GM10266 (cell line): ENCODE measurements at regions not wholly inside any gene's neighbourhood (a gene's known extent, or its start where the extent isn't known, plus 50 kb on each side); places are given as distances from the start of the nearest gene placed in this dataset.

ENCODE experiments used
- DNase-seq: peaks from one replicate; pipeline ENCODE4 v3.0.0; 2012; ENCODE audit errors: extremely low spot score
- TF ChIP-seq, protein P1 (sequence below): IDR thresholded peaks from 2 replicates; pipeline ENCODE4 v1.5.1; 2012; ENCODE audit warnings: mild to moderate bottlenecking, low read depth; ENCODE audit not compliant: control insufficient read depth, insufficient read depth; ENCODE audit errors: missing control alignments

DNA sequence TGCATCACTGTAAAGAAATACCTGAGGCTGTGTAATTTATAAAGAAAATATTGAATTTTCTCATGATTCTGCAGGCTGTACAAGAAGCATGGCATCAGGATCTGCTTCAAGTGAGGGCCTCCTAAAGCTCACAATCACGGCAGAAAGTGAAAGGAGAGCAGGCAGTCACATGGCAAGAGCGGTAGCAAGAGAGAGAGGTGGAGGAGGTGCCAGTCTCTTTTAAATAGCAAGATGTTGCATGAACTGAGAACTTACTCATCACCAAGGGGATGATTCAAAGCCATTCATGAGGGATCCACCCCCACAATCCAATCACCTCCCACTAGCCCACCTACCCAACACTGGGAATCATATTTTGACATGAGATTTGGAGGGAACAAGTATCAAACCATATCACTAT is 184.5 kb upstream of the PAPPA start:
- DNase-seq = no peak
- TF ChIP-seq, protein P1, sequence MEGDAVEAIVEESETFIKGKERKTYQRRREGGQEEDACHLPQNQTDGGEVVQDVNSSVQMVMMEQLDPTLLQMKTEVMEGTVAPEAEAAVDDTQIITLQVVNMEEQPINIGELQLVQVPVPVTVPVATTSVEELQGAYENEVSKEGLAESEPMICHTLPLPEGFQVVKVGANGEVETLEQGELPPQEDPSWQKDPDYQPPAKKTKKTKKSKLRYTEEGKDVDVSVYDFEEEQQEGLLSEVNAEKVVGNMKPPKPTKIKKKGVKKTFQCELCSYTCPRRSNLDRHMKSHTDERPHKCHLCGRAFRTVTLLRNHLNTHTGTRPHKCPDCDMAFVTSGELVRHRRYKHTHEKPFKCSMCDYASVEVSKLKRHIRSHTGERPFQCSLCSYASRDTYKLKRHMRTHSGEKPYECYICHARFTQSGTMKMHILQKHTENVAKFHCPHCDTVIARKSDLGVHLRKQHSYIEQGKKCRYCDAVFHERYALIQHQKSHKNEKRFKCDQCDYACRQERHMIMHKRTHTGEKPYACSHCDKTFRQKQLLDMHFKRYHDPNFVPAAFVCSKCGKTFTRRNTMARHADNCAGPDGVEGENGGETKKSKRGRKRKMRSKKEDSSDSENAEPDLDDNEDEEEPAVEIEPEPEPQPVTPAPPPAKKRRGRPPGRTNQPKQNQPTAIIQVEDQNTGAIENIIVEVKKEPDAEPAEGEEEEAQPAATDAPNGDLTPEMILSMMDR = no peak

DNA sequence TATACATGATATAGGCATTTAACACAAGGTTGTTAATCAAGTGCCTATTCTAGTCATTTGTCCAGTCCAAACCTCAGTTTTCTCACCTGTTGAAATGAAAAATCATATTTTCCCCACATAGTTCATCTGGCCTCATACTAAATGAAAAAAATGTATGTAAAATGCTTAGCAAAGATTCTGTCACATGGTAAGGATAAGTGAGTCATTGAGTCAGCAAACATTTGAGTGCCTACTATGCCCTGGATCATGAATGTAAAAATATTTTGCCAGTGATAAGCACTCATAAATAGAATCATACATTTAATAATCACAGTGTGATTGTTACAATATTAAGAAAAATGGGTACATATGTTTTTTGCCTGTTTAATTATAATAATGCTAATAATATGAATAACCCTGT is 181.2 kb upstream of the PAPPA start:
- TF ChIP-seq, protein P1 = no peak
- no peak for DNase-seq

DNA sequence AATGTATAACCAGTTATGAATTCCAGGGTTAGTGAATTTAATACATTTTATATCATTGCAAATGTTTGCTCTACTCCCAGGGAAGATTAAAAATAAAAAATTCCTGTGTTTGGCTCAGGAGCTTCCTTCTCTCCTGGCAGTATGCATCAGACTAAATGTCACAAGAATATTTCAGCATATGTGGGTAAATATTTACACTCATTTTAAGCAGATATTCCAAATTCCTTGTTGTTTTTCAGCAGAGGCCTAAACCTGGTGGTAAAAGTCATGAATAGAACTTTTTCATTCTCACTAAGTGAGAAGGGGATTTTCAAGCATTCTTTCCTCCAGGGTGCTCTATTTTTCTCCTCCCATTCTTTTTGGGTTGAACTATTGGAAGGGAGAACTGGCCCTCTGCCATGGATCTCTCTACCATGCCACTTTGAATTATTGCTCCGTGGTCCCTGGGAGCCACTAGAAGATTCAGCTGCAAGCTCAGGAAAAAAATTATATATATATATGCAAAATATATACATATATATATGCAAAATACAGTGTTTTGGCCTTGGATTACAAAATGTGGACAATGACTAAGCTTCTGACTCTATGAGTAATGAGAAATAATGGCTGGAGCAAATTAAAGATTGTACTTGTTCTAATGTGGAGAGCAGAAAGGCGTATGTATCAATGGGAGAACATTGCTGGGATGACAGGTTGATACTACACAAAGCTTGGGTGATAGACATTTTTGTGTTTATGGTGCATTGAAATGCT is 180.6 kb upstream of the PAPPA start:
- TF ChIP-seq, protein P1 = no peak
- DNase-seq = no peak

DNA sequence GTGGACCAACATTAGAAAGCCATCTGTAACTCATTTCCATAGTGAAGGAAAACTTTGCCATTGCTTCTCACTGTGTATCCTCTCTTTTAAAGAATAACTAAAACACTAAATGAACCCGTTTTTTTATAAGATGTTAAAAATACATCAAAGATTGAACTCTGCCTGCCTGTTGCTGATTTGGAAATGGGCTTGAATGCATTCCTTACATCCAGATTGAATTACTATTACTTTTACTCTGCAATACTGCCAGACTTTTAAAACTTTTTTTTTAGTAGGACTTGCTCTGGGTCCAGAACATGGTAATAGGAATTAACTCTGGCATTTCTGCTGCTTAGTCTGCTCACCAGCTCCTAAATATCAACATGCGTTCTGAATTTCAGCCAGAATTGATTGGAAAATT is 176.8 kb upstream of the PAPPA start:
- TF ChIP-seq, protein P1 = no peak
- DNase-seq = no peak

DNA sequence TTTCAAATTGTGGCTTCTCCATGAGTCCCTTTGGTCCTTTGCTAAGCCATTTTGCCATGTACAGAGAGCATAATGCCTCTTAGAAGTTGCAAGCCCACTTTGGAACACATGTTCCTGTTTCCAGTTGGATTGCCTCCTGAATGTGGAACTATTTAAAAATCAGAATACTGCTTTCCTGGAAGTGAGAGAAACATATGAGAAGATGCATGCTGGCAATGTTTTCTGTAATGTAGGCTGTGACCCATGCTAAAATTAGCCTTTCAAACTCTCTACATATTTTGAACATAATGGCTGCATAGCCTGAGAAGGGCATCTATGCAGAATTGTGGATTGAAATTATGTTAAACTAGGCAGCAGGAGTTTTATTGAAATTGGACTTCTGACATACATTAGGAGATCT is 175.5 kb upstream of the PAPPA start:
- TF ChIP-seq, protein P1 = no peak
- no peak for DNase-seq

DNA sequence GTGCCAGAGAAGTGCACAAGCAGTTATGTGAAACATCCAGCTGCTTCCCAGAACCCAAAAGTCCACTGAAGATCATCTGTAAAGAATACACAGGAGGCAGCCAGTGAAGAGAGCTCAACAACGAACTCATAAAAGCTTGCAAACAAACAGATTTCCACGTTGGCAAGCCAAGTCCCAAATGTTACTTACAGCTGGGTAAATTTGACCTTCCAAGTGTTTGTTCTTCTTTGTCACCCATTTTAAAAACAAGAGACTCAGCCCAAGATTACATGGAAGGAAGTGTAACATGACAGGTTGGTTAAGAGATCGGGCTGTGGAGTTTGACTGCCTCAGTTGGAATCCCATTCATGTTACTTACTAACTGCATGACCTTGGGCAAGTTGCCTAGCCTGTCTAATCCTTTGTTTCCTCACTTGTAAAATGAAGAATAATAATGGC is 174.9 kb upstream of the PAPPA start:
- no peak for DNase-seq
- TF ChIP-seq, protein P1 = no peak

- DNase-seq = no peak
- TF ChIP-seq, protein P1 = no peak
These were observed 173.5 kb upstream of the PAPPA start for GRCh38 chr9:115980054-115980453.
